GM18858 (cell line): ENCODE measurements at regions not wholly inside any gene's neighbourhood (a gene's known extent, or its start where the extent isn't known, plus 50 kb on each side); places are given as distances from the start of the nearest gene placed in this dataset.
A peak's percentile ranks its signal among the peaks of the same experiment; 100 is the strongest.

ENCODE experiments used
- ATAC-seq: cut with Tn5 transposase; IDR thresholded peaks from one replicate; pipeline ENCODE4 v1.9.1; 2021; ENCODE audit not compliant: unreplicated experiment

DNA sequence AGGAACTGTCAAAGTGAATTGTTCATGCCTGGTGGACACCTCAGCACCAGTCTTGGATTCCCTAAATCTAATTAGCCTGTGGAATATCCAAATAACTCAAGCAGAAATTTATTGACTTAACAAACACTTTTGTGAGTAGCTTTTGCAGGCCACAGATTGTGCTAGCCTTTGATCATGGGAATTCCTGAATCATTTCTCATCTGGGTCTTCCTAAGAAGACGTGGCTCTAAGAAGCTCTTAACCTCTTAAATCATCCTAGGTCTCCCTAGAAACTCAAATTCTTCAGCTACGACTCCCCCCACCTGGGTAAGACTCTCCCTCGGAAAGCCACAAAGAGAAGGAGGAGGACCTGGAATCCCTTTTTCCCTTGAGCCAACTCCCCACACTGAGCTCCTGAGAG is 53.8 kb upstream of the PSEN2 start:
- ATAC-seq: no peak

DNA sequence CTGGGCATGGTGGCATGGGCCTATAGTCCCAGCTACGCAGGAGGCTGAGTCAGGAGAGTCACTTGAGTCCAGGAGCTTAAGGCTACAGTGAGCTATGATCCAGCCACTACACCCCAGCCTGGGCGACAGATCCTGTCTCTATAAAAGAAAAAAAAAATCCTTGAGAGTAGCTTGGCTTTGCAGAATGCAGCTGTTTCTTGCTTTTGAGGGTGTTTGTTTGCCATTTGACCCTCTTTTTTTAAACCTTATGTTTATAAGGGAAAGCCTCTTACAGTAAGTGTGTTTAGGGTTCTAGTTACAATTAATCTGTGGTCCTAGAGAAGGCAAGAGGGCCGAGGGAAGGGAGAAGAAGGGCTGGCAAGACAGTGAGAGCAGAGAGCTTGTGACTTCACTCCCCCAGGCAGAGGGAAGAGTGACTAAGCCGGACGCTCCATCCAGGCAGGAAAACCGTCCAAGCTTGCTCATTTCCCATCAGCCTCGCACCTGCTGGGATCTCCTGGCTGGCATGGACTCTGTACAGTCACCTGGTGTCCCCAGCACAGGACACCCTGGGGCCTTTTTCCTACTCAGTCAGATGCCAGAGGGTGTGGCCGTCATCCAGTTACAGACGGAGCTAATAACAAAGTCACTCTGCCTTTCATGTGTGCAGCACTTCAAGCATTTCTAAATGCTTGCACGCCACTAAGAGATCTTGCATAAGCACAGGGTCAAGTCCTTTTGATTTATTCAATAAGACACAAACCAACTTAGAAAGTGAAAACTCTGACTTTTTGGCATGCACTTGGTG is 55.5 kb upstream of the PSEN2 start:
- ATAC-seq: no peak

DNA sequence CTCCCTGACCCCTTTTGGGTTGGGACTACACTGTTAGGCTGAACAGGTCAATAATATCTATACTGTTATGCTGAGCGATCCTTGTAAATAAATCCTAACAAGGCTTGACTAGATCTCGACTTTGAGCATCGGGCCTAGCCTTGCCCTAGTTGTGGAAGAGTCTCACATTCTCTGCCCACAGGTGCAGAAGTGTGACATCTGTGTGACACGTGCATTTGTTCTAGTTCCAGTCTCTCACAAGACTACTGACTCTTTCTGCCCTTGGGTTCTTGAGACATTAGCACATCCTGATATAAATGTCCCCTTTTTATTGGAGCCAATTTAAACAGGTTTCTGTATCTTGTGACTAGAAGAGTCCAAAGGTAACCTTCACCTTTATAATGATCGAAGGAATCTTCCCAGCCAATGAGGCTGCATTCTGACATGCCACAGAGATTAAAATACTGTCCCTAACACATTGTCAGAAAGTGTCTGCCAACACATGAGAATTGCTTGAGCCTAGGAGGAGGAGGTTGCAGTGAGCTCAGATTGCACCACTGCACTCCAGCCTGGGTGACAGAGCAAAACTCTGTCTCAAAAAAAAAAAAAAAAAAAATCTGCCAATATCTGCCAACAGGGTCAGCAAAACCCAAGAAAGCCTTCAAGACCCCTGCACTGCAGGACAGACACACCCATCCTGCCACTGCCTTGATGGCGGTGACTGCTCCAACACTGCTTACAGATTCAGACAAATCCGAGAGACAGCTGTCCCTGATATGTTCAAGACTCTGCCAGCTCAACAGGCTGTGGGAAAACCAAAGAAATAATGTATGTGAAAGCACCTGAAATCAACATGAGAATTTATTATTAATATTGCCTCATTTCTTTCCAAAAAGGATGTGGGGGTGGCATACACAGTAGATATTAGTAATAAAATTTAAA is 56.5 kb upstream of the PSEN2 start:
- ATAC-seq: no peak

DNA sequence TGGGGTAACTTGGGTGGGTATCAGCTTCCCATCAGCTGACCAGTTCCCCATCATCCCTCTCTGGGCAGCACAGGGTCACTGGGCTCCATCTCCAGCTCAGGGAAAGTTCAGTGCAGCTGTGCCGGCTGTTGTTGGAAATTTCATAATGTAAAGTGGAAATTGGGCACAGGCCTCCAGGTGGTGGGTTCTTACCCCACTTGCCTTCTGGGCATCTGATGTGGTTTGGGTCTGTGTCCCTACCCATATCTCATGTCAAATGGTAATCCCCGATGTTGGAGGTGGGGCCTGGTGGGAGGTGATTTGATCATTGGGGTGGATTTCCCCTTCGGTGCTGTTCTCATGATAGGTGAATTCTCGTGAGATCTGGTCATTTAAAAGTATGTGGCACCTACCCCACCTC is 59.7 kb upstream of the PSEN2 start:
- ATAC-seq: no peak

DNA sequence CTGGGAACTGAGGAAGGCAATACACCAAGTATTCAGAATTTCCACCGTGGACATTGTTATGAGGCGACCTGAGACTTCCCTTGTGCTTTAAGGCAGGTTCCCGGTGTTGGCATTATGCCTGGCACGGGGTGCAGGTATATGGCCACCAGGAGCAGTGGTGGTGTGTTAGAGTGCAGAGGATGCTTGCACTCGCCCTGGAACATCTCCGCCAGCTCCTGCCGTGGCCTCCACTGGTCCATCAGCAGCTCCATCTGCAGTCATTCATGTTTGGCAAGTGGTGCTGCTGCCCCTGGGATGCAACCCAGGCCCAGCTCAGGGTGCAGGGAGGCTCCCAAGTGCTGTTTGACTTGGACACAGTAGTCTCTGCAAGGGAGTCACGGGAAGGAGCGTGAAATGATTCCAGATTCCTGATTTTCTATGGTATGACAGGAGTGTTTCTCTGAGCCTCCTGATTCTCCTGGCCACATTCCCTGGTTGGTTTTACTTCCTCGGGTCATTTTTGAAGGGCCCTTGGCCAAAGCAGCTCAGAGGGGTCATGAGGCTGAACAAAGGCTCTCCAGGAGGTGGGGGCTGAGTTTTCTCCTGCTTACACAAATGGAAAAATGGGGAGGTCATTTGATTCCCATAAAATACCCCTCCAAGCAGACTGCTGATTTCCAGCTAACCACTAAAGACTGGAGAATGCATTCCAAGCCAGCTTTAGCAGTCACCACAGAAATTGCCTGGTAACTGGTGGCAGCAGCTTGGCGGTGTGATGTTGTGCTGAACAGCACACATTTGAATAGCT is 60.4 kb upstream of the PSEN2 start:
- ATAC-seq: no peak

DNA sequence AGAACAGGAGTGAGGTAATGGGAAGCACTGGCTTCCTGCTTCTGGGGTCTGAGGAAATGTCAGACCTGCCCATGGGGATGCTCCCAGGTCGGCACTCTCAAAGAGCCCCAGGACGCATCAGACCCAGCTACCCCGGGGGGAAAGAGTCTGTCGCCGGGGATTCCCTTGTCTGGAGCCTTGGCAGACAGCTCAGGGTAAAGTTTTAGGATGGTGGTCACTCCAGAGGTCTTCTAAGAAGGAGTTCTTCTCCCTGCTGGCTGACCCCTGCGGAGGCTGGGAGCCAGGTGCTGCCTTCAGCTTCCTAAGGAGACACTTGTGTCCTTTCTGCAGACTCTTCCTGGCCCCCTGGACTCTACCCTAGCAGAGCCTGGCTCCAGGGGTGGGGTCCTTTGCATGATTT is 61.9 kb upstream of the PSEN2 start:
- ATAC-seq: no peak

DNA sequence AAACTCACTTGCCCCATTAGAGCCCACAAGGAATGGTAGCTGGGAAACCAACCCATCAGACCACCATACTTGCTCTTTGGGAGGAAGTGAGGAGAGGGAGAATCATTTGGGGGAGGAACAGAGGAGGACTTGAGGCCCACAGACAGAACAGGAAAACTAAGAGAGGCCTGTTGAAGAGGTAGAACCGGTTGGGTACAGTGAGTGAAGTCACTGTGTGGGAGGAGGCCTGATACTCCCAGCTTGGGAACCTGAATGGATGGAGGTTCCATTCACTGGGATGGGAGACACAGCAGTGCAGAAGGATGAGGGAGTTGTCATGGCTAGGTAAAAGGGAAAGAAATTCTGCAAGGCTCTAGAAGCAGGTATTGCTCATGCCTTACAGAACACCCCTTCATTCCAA is 63.4 kb upstream of the PSEN2 start:
- ATAC-seq: no peak

DNA sequence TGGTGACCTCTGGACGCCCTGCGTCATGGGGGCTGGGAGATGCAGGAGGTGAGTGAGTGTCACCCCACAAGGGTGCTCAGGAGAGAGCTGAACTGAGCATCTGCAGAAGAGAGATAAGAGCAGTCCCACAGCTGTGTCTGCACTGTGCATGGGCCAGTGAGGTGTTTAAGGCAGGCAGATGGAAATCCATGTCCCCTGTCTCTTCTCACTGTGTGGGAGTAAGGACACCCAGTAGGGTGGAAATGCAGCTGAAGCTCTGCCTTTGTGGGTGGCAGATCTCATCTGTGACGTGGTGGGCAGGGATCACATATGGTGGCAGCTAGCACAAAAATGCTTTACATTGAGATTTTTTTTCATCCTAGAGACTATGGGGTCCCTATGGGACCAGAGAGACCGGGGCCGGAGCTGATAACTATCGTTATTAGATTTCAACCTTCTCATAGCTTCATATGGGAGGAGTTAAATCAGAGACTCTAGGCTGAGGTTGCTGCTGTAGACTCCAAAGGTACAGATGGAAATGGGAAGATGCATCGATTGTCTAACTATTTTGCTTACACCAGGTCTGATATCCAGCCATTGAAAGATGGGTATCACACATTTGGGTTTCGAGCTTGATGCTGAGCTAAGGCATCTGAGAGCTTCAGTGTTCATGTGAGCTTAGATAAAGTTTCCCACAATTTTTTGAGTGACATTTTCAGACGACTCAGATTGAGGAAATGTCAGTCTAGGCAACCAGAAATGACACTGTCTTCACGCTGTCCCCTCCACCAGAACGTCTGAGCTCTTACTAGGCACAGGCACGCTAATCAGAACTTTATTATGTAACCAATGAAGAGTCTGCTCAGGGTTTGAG is 65.3 kb upstream of the PSEN2 start:
- ATAC-seq: no peak

DNA sequence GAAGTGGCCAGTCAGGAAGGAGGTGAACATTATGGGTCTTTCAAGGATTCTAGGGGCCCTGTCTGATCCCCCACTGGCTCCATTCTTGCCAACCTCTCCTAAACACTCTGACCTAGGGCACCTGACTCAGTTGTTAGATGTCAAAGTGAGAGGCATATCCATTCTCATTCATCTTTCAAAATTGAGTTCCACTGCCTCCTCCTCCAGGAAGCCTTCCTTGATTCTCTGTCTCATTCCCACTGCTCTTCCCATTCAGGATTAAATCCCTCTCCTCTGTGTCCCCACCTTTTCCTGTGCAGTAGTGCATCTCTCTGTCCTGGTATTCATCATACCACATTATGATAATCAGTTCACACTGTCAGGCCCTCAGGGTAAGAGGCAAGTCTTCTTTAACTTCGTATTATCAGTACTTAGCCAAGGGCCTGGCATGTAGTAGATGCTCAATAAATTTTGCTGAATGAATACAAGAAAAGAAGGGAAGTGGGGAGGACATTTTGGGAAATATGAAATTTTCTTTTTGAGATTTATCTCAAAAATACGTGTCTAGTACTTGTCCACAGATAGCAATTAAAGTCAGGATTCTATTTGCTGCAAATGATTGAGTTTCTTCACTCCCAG is 61.8 kb upstream of the ITPKB start:
- no peak for ATAC-seq

DNA sequence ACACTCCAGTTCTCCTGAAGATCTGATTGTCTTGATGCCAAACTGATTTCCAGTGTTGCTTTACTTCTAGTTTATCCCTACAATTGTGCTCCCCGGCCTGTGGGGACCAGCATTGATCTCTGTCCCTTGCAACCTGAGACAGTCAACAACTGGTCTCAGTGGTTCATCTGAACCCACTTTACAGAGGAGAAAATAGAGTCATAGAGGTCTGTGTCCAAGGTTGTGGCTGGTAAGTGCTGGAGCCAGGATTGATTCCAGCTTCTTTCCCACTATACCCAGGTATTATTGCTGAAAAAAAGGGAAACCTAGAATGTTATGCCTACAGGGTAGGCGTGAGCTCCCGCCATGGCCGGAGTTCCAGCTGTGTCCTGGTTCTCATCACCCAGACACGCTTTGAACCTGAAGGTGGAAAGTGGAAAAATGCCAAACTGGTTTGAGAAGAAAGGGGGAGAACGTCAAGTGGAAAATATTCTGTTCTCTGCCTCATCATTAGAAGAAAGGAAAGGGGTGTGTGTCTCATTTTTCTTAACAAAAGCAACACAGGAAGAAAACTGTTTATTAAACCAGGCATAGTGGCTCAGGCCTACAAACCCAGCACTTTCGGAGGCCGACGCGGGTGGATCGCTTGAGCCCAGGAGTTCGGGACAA is 60.7 kb upstream of the ITPKB start:
- no peak for ATAC-seq

DNA sequence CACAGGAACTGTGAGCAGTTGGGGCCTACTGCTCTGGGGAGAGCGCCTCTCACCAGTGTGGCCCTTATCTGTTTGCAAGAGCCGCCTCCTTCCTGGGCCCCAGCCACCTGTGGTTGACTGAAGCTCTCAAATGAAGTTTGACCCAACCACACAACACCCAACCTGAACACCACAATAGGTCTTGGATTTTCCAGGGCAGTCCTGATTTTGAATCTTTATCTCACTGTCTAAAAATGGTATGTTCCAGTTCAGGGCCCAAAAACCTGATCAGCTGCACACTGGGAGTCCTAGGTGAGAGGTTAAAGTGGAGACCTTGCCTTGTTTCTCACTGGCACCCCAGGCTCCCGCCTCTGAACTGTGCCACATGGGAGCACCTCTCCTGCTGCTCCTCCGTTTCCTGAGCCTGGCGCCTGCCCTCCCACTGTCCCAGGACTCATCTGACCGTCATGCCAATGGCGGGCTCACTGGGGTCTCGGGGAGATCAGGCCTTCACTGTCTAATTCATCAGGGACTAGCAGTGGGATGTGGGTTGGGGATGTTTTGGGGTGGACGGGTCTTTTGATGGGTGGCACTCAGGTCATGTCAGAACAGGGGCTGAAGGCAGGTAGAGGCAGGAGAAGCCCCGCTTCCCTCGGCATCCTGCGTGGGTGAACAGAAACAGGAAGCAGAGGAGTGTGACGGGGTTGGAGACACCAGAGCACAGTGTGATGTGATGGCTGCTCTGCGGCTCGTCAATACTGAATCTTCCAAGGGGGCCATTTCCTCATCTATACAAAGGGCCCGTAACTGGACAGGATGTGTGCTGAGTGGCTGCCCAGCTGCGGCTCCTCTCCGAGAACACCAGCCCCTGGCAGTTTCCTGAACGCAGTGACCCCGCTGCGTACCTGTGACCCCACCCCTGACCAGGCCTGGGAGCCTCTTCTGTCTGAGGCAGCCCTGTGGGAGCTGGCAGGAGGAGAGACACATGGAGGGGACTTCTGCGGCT is 59.6 kb upstream of the ITPKB start:
- peak; percentile 64 for ATAC-seq

DNA sequence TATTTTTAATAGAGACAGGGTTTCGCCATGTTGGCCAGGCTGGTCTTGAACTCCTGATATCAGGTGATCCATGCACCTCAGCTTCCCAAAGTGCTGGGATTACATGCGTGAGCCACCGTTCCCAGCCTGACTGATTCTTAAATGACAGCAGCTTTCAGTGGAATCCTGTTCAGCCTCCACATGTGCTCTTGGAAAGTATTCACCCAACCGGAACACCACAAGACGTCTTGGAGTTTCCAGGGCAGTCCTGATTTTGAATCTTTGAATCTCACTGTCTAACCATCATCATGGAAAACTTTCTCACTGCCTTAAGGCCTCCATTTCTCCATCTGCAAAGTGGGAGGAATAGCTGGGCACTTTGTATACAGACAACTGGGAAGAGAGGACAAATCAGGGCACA is 58.1 kb upstream of the ITPKB start:
- no peak for ATAC-seq

DNA sequence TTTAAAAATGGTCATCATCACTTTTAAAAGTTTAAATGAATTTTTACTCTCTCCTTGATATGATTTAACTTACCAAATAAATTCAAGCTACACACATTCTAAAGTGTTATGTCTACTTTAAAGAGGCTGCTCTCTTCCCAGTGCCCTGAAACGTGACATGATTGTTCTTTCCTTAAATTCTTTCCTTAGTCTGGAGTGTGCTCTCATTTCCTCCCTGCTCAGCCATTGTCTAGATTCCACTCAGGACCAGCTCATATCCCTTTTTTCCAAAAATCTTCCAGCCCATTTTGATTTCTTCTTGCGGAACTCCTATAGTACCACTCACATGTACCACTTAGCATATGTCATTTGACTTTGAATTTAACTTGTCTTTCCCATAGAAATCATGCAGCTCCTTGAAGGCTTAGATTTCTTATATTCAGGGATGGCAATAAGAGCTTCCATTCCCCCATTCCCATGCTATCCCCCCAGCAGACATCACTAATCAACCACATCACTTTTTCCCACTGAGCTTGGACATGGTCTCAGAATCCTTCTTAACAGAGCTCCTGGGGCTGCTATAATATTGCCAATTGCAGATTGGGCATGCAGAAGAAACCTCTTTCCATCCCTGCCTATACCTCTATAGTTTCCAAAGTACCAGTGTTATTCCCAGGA is 54.7 kb upstream of the ITPKB start:
- no peak for ATAC-seq

DNA sequence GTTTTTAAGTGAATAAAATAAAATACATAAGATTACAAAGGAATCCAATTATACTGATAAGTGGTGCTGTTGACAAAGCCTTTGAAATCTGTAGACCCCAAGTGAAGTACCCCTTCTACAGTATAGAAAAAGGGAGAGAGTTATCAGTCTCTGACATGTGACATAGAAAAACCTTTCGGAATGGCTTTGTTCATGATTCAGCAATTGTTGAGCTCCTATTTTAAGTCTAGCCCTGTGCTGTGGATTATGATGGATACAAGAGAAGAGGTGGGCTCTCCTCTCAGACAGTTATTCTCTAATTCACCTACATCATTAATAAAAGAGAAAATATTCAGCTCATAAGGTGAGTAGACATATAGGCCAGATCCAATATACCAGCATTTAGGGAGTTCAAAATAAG is 53.3 kb upstream of the ITPKB start:
- ATAC-seq: no peak

DNA sequence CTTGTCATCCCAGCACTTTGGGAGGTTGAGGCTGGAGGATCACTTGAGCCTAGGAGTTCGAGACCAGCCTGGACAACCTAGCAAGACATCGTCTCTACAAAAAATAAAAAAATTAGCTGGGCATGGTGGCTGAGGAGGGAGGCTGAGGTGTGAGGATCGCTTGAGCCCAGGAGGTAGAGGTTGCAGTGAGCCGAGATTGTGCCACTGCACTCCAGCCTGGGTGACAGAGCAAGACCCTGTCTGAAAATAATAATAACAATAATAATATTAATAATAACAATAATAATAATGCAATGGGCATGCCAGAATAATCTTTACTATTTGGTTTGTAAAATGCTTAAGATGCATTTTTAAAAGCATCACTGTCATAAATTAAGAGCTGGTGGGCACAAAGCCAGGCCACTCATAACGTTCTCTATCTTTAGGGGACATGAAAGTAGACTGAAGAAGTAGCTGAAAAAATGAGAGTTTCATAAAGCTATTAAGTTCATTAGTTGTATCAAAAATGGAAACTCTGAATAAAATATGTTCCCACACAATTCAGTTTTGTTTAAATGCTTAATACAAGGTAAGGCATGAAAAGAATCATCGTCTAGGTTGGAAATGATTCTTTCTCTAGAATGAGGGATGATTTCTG is 51.6 kb upstream of the ITPKB start:
- no peak for ATAC-seq

DNA sequence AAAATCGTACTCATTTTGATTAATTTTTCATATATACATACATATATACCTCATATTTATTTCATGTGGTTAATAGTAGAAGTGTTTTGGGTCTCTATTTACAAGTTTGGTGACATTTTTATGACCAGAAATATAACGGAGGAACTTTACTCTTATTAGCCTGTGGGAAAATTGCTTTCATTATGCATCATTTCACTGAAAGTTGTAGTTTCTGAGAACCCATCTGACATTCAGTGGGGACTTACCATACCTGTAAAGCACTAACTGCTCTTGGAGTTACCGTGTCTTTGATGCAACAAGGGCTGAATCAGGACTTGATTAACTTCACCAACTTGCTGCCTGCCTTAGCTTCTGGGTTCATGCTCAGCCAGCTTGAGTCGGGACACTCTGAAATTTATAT is 49.9 kb upstream of the ITPKB start:
- ATAC-seq: no peak
